NB4 (cell line): ENCODE measurements at regions not wholly inside any gene's neighbourhood (a gene's known extent, or its start where the extent isn't known, plus 50 kb on each side); places are given as distances from the start of the nearest gene placed in this dataset.

ENCODE experiments used
- MYC ChIP-seq: IDR thresholded peaks from 2 replicates; pipeline ENCODE4 v1.6.1; 2011; ENCODE audit warnings: low read depth, low read length
- POLR2A ChIP-seq: IDR thresholded peaks from 2 replicates; pipeline ENCODE4 v1.6.1; 2011; ENCODE audit warnings: mild to moderate bottlenecking; ENCODE audit not compliant: insufficient read length; ENCODE audit errors: extremely low read depth
- TF ChIP-seq, protein P1 (sequence below): IDR thresholded peaks from one replicate; pipeline ENCODE4 v1.5.1; 2012; ENCODE audit warnings: low read depth, low read length

- TF ChIP-seq, protein P1, sequence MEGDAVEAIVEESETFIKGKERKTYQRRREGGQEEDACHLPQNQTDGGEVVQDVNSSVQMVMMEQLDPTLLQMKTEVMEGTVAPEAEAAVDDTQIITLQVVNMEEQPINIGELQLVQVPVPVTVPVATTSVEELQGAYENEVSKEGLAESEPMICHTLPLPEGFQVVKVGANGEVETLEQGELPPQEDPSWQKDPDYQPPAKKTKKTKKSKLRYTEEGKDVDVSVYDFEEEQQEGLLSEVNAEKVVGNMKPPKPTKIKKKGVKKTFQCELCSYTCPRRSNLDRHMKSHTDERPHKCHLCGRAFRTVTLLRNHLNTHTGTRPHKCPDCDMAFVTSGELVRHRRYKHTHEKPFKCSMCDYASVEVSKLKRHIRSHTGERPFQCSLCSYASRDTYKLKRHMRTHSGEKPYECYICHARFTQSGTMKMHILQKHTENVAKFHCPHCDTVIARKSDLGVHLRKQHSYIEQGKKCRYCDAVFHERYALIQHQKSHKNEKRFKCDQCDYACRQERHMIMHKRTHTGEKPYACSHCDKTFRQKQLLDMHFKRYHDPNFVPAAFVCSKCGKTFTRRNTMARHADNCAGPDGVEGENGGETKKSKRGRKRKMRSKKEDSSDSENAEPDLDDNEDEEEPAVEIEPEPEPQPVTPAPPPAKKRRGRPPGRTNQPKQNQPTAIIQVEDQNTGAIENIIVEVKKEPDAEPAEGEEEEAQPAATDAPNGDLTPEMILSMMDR = no peak
- TF ChIP-seq POLR2A (no peak), MYC (no peak)
Observed at GRCh38 chr3:4208556-4208955, 94.6 kb upstream of the SETMAR start.
